Esophagus muscularis mucosa (tissue), 4 donors: ENCODE measurements at regions not wholly inside any gene's neighbourhood (a gene's known extent, or its start where the extent isn't known, plus 50 kb on each side); places are given as distances from the start of the nearest gene placed in this dataset.

Experiments used
- DNase-seq: peaks from one replicate; pipeline ENCODE4 v3.0.0-alpha.2; 2017; ENCODE audit errors: extremely low spot score
- H3K27ac ChIP-seq, 4 donors: fragments of 200-600 bp; sonication (generic); replicated peaks in 1 of 4; 1 replicate in 3 of 4; 2 replicates in 1 of 4; pipeline ENCODE4 v1.5.1; 2016 to 2019; ENCODE audit warnings: mild to moderate bottlenecking in 1 of 4
- H3K27me3 ChIP-seq, 4 donors: fragments of 200-600 bp; sonication (generic); one replicate each; pipeline versions ENCODE4 v1.5.1 to v1.6.0; 2016 to 2019
- H3K36me3 ChIP-seq, 4 donors: fragments of 200-600 bp; sonication (generic); one replicate each; pipeline ENCODE4 v1.5.1; 2016 to 2019
- H3K4me1 ChIP-seq, 4 donors: fragments of 200-600 bp; sonication (generic); one replicate each; pipeline ENCODE4 v1.5.1; 2016 to 2019
- H3K4me3 ChIP-seq, 4 donors: fragments of 200-600 bp; sonication (generic); 1 replicate in 2 of 4; 2 replicates in 2 of 4; pipeline ENCODE4 v1.5.1; 2016 to 2019; ENCODE audit warnings: mild to moderate bottlenecking in 4 of 4, moderate library complexity in 1 of 4
- H3K9me3 ChIP-seq, 4 donors: fragments of 200-600 bp; sonication (generic); 1 replicate in 3 of 4; 2 replicates in 1 of 4; pipeline ENCODE4 v1.5.1; 2016 to 2019
- CTCF ChIP-seq, 3 experiments: fragments of 200-600 bp in 2 of 3; fragments of 450-650 bp in 1 of 3; sonication (generic) in 2 of 3; IDR thresholded peaks; one replicate each; pipeline ENCODE4 v1.5.1; 2017 to 2019; ENCODE audit warnings: antibody characterized with exemption in 3 of 3, mild to moderate bottlenecking in 2 of 3, moderate library complexity in 1 of 3
- EP300 ChIP-seq: sonication (generic); formaldehyde crosslinking; IDR thresholded peaks from one replicate; pipeline ENCODE4 v1.6.1; 2017; ENCODE audit warnings: antibody characterized with exemption
- POLR2A ChIP-seq: fragments of 450-650 bp; IDR thresholded peaks from one replicate; pipeline ENCODE4 v1.6.1; 2017; ENCODE audit warnings: antibody characterized with exemption, moderate library complexity, mild to moderate bottlenecking, low read depth
- POLR2AphosphoS5 ChIP-seq, 2 donors: sonication (generic); formaldehyde crosslinking; IDR thresholded peaks; one replicate each; pipeline ENCODE4 v1.6.1; 2017; ENCODE audit warnings: antibody characterized with exemption in 2 of 2
- WGBS: methylation state at CpG from one replicate; pipeline ENCODE4 v1.1.5; 2018; 5-methylcytosine and 5-hydroxymethylcytosine counted together
- intact Hi-C: fragments of 100-400 bp; cut with DNase I; formaldehyde crosslinking; loops from one replicate; pipeline ENCODE4 v1.15.1; 2023

- Histone ChIP-seq H3K4me3 (no peak overlapping the region), H3K4me1 (no peaks in the 10 kb centered on the region), H3K36me3 (no peaks in the 10 kb centered on the region), H3K27ac (no peak overlapping the region), H3K9me3 (no peaks in the 10 kb centered on the region), H3K27me3 (peaks cover 0 to 16% (median 0%) of the 10 kb centered on the region in 4 donors)
- WGBS: 86% methylated on average over 16 of the region's 17 CpGs
- TF ChIP-seq POLR2A (no peak), CTCF (IDR thresholded peaks at IDR 0.05) (no peak), POLR2AphosphoS5 (IDR thresholded peaks at IDR 0.05) (no peak), EP300 (no peak)
- intact Hi-C loops: no loop called here
- no peak for DNase-seq
Observed at GRCh38 chr22:47589271-47590250, 827.1 kb downstream of the TBC1D22A start.

- H3K36me3 ChIP-seq: no peaks in the 10 kb centered on the region
- WGBS: 75% methylated on average over 7 of the region's 7 CpGs
- intact Hi-C loops: no loop called here
- H3K9me3 ChIP-seq: peaks cover 0 to 6% (median 0%) of the 10 kb centered on the region in 4 donors
- no peak overlapping the region for H3K27ac ChIP-seq
- H3K4me1 ChIP-seq: no peaks in the 10 kb centered on the region
- no peak overlapping the region for H3K4me3 ChIP-seq
- no peak for DNase-seq
- H3K27me3 ChIP-seq: peaks cover 0 to 16% (median 0%) of the 10 kb centered on the region in 4 donors
- TF ChIP-seq EP300 (no peak), CTCF (IDR thresholded peaks at IDR 0.05) (no peak), POLR2A (no peak), POLR2AphosphoS5 (IDR thresholded peaks at IDR 0.05) (no peak)
Observed at GRCh38 chr22:47588578-47588960, 826.1 kb downstream of the TBC1D22A start.

GRCh38 chr22:47587861-47588577, 825.6 kb downstream of the TBC1D22A start:
- Histone ChIP-seq H3K27me3 (peaks cover 0 to 16% (median 0%) of the 10 kb centered on the region in 4 donors), H3K36me3 (no peaks in the 10 kb centered on the region), H3K27ac (no peak overlapping the region), H3K4me1 (no peaks in the 10 kb centered on the region), H3K9me3 (peaks cover 0 to 10% (median 0%) of the 10 kb centered on the region in 4 donors), H3K4me3 (no peak overlapping the region)
- no peak for TF ChIP-seq CTCF (IDR thresholded peaks at IDR 0.05)
- no peak for TF ChIP-seq POLR2AphosphoS5 (IDR thresholded peaks at IDR 0.05)
- TF ChIP-seq EP300: no peak
- no peak for TF ChIP-seq POLR2A
- WGBS: 91% methylated on average over 9 of the region's 9 CpGs
- DNase-seq: no peak
- intact Hi-C loops: no loop called here

- no peak for DNase-seq
- H3K36me3 ChIP-seq: no peaks in the 10 kb centered on the region
- intact Hi-C loops: no loop called here
- no peaks in the 10 kb centered on the region for H3K4me1 ChIP-seq
- no peak overlapping the region for H3K4me3 ChIP-seq
- peaks cover 0 to 16% (median 0%) of the 10 kb centered on the region in 4 donors for H3K27me3 ChIP-seq
- 87% methylated on average over 6 of the region's 7 CpGs for WGBS
- TF ChIP-seq EP300 (no peak), POLR2A (no peak), CTCF (IDR thresholded peaks at IDR 0.05) (no peak), POLR2AphosphoS5 (IDR thresholded peaks at IDR 0.05) (no peak)
- no peak overlapping the region for H3K27ac ChIP-seq
- H3K9me3 ChIP-seq: peaks cover 0 to 10% (median 0%) of the 10 kb centered on the region in 4 donors
Observed at GRCh38 chr22:47587361-47587760, 824.9 kb downstream of the TBC1D22A start.
